WTC11 (cell line): ENCODE measurements at regions not wholly inside any gene's neighbourhood (a gene's known extent, or its start where the extent isn't known, plus 50 kb on each side); places are given as distances from the start of the nearest gene placed in this dataset.

ENCODE experiments used
- TF ChIP-seq, protein P1 (sequence below): sonication (generic); formaldehyde crosslinking; IDR thresholded peaks from 2 replicates; pipeline ENCODE4 v1.8.1; 2022; ENCODE audit warnings: mild to moderate bottlenecking, moderate library complexity, missing genetic modification reagents
- TF ChIP-seq, protein P2 (sequence below): fragments of 250-450 bp; sonication (Bioruptor Pico); conservative IDR thresholded peaks from 2 replicates; pipeline ENCODE4 v1.9.0; 2021; ENCODE audit warnings: mild to moderate bottlenecking

DNA sequence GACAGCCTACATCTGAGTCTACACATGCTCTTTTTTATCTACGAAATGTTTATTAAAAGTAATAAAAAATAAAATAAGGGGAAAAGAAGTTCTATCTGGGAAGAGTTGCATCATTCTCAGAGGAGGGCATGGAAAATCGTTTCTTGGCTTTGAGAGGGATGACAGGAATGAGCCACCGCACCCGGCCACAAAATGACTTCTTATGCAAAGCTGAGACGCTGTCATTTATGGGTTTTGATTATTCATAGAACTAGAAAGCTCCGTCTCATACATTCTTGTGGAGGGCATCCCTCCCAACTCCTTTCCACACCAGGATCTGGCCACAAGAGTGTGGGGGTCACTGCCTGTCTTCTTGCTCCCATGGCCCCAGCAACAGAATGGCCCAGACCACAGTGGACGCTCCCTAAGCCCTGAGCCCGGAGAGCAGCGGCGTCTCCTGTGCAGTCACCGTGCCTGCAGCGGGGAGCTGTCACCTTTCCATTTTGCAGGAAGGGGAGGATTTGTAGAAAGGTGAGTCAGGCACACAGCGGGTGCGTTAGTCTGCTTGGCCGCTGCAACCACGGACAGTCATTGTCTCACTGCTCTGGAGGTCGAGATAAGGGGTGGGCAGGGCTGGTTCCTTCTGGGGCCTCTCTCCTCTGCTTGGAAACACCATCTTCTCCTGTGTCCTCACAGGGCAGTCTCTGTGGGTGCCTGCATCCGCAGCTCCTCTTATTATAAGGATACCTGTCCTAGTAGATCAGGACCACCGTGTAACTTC lies 1388.7 kb downstream of the BRD1 start:
- TF ChIP-seq, protein P1, sequence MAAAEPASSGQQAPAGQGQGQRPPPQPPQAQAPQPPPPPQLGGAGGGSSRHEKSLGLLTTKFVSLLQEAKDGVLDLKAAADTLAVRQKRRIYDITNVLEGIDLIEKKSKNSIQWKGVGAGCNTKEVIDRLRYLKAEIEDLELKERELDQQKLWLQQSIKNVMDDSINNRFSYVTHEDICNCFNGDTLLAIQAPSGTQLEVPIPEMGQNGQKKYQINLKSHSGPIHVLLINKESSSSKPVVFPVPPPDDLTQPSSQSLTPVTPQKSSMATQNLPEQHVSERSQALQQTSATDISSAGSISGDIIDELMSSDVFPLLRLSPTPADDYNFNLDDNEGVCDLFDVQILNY, result no peak
- TF ChIP-seq, protein P2, sequence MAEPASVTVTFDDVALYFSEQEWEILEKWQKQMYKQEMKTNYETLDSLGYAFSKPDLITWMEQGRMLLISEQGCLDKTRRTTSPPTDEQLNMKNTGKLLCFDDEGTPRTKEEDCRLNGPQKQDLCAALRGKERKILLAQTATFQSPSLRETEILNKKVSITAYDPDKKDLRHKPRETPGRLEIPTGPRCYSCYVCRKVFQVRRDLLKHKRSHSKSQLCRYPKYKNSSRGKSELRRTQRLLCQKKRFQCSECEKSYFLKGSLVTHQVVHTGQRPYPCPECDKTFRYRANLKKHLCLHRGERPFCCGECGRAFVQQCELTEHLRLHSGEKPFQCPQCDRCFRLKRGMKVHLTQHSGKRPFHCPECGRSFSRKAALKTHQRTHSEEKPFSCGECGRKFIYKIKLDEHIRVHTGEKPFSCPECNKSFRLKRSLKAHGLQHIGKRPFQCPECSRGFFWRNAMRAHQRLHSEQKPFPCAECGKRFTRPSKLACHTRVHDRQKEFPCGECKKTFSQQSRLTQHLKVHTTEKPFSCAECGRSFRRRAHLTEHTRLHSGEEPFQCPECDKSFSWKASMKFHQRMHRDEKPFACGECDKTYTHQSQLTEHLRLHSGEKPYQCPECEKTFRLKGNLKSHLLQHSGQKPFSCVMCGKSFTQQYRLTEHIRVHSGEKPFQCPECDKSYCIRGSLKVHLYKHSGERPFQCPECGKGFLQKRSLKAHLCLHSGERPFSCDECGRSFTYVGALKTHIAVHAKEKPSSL (CRISPR knock-in tag), result no peak
